ENCODE measurements at regions not wholly inside any gene's neighbourhood (a gene's known extent, or its start where the extent isn't known, plus 50 kb on each side); places are given as distances from the start of the nearest gene placed in this dataset.

DNA sequence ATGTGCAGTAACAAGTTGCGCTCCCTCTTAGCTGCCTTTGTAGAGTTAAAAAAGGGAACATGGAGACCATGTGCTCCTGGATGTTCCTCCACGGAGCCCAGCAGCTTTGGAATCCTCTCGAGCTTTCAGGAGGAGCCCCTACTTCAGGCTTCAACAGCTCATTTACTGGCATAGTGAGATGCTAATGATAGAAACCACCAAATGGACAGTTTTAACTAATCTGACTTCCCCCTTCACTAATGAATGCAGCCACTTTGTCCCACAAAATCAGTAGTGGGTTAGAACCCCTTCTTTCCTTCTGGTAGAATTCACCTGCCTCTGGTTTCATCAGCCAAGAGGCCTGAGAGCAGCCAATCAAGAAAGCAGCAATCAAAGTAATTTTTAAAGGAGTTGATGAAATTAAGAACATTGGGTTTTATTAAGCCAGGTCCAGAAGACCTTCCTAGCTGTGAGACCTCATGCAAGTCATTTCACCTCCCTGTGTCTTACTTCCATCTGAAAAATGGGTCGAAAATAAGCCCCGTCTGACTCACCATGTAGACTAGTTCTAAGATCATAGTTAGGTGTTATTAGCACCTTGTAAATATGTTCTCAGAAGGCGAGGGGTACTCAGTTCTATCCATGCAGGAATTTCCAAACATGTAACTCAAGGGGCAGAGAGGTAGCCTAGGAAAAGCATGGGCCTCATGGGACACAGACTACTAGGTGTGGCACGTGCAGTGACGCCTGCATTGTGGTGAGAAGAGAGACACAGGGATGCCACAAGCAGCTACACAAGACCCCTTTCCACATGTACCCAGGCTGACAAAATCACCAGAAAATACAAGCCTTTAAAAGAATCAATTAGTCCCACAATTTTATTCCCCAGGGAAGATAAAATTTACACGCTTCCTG lies 179.7 kb upstream of the LPP start:
- CTCF ChIA-PET: interaction anchor here (2.0 kb wide), 1 partner anchor 12 kb away, joined by 6 read pairs; no protein-coding TSS in a partner anchor
- POLR2A ChIA-PET: no interaction called here
- BruUV-seq (replicated peaks): no TSS peak
- Histone ChIP-seq H3K9me1 (replicated peaks; ENCODE audit: control insufficient read depth, extremely low read depth, insufficient read depth, low read length) (no peaks in the 10 kb centered on the region), H3K79me2 (ENCODE audit: control insufficient read depth, insufficient read depth, low read length) (no peaks in the 10 kb centered on the region), H3K4me2 (ENCODE audit: insufficient read depth, low read length) (no peak overlapping the region), H3K27me3 (ENCODE audit: control insufficient read depth in 2 of 2, insufficient read depth in 2 of 2, low read length in 2 of 2) (peaks cover 0 to 3% of the 10 kb centered on the region in 2 experiments), H4K20me1 (replicated peaks; ENCODE audit: control insufficient read depth, extremely low read depth, insufficient read depth, low read length) (no peaks in the 10 kb centered on the region), H3K36me3 (ENCODE audit: control insufficient read depth in 2 of 2, extremely low read depth in 1 of 2, insufficient read depth in 2 of 2, low read length in 2 of 2) (no peaks in the 10 kb centered on the region), H3K9ac (replicated peaks; ENCODE audit: extremely low read depth, insufficient read depth, low read length) (no peak overlapping the region), H3K9me3 (replicated peaks; ENCODE audit: control insufficient read depth, insufficient read depth, low read length) (no peaks in the 10 kb centered on the region), H3K4me3 (replicated peaks in 1 of 3; ENCODE audit: insufficient read depth in 1 of 3, low read depth in 1 of 3, low read length in 3 of 3) (no peak overlapping the region), H2AFZ (ENCODE audit: low read depth, low read length) (no peak overlapping the region), H3K4me1 (ENCODE audit: control insufficient read depth, extremely low read depth, insufficient read depth, low read length) (no peaks in the 10 kb centered on the region), H3K27ac (ENCODE audit: insufficient read depth, low read depth, low read length) (no peak overlapping the region)
- no peak for TF ChIP-seq POLR2A (IDR thresholded peaks at IDR 0.05; ENCODE audit: low read depth, low read length)
- TF ChIP-seq, protein P1, sequence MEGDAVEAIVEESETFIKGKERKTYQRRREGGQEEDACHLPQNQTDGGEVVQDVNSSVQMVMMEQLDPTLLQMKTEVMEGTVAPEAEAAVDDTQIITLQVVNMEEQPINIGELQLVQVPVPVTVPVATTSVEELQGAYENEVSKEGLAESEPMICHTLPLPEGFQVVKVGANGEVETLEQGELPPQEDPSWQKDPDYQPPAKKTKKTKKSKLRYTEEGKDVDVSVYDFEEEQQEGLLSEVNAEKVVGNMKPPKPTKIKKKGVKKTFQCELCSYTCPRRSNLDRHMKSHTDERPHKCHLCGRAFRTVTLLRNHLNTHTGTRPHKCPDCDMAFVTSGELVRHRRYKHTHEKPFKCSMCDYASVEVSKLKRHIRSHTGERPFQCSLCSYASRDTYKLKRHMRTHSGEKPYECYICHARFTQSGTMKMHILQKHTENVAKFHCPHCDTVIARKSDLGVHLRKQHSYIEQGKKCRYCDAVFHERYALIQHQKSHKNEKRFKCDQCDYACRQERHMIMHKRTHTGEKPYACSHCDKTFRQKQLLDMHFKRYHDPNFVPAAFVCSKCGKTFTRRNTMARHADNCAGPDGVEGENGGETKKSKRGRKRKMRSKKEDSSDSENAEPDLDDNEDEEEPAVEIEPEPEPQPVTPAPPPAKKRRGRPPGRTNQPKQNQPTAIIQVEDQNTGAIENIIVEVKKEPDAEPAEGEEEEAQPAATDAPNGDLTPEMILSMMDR (IDR thresholded peaks at IDR 0.05; ENCODE audit: extremely low read depth in 1 of 2, insufficient read depth in 1 of 2, low read depth in 1 of 2, low read length in 2 of 2): no peak
- no peak for TF ChIP-seq MYC (IDR thresholded peaks at IDR 0.05; ENCODE audit: low read depth, low read length)
- TF ChIP-seq GATA2 (IDR thresholded peaks at IDR 0.05; ENCODE audit: insufficient read depth, insufficient read length, low read depth, low read length): no peak
- TF ChIP-seq, protein P2, sequence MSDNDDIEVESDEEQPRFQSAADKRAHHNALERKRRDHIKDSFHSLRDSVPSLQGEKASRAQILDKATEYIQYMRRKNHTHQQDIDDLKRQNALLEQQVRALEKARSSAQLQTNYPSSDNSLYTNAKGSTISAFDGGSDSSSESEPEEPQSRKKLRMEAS (IDR thresholded peaks at IDR 0.05; ENCODE audit: insufficient read depth, insufficient read length): no peak
- TF ChIP-seq EZH2 (IDR thresholded peaks at IDR 0.05; ENCODE audit: borderline replicate concordance, low read depth, low read length, severe bottlenecking): no peak
- no peak for TF ChIP-seq JUN (IDR thresholded peaks at IDR 0.05; ENCODE audit: borderline replicate concordance, insufficient read depth, insufficient read length, low read depth)
- dilution Hi-C loops (cut with MboI; ENCODE audit: extremely low pct_ligation_motif_present, low sequenced_read_pairs) (no loop called here), intact Hi-C loops (cut with micrococcal nuclease) (no loop called here)
- DNase-seq (ENCODE audit: low read depth, low spot score) (no peak), FAIRE-seq (no peak)
